ENCODE measurements at regions not wholly inside any gene's neighbourhood (a gene's known extent, or its start where the extent isn't known, plus 50 kb on each side); places are given as distances from the start of the nearest gene placed in this dataset.

- TF ChIP-seq CHD2 (IDR thresholded peaks at IDR 0.05; ENCODE audit: low read length, partially characterized antibody) (no peak), POLR2AphosphoS5 (IDR thresholded peaks at IDR 0.05; ENCODE audit: low read depth, low read length) (no peak), CTCF (IDR thresholded peaks at IDR 0.05) (no peak), NFIC (IDR thresholded peaks at IDR 0.05; ENCODE audit: borderline replicate concordance) (no peak), FOSL2 (IDR thresholded peaks at IDR 0.05; ENCODE audit: borderline replicate concordance, low read depth) (no peak), USF2 (IDR thresholded peaks at IDR 0.05; ENCODE audit: borderline replicate concordance, low read depth, low read length) (no peak), EP300 (IDR thresholded peaks at IDR 0.05; ENCODE audit: borderline replicate concordance in 1 of 2, low read depth in 1 of 2, low read length in 1 of 2) (no peak)
Observed at GRCh38 chr3:43858294-43858701, 167.6 kb downstream of the ABHD5 start.
